ENCODE measurements at regions not wholly inside any gene's neighbourhood (a gene's known extent, or its start where the extent isn't known, plus 50 kb on each side); places are given as distances from the start of the nearest gene placed in this dataset.

DNA sequence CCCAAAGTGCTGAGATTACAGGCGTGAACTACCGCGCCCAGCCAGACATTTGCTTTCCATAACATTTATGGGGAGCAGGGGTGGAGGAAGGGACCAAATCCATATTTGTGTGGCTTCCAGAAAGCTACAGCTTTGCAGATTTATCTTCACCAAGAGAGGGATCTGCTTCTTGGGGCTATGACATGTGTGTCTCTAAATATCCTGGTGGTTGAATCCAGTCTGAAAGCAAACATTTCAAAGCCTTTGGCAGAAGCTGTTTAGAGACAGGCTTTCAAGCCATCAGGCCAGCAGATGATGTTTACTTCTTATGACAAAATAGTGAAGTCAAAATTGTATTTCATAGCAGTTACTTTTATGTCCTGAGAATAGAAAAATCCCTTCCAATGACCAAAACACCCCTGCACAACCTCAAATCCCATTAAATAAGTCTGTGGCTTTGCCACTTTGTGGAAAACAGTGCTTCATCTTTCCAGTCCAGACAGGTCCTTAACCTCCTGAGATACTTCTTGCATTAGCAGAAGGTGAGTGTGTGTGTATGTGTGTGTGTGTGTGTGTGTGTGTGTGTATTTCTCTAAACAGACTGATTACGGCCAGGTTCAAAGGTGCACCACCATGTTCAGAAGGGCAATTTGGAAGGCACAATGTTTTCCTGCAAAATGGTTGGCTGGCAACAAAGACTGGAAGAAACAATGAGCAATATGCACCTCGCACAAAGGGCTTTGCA lies 191.4 kb upstream of the LRIG1 start:
- TF ChIP-seq CTCF (IDR thresholded peaks at IDR 0.05), result no peak
- no peak for TF ChIP-seq POLR2A (IDR thresholded peaks at IDR 0.05)

All from heart left ventricle (tissue), 13 donors.